SK-N-MC (cell line): ENCODE measurements at regions not wholly inside any gene's neighbourhood (a gene's known extent, or its start where the extent isn't known, plus 50 kb on each side); places are given as distances from the start of the nearest gene placed in this dataset.

Experiments
- EZH2 ChIP-seq: fragments of 200-600 bp; sonication (generic); IDR thresholded peaks from one replicate; pipeline ENCODE4 v1.6.1; 2017; ENCODE audit warnings: antibody characterized with exemption
- POLR2AphosphoS5 ChIP-seq: IDR thresholded peaks from 2 replicates; pipeline ENCODE4 v1.6.1; 2012; ENCODE audit warnings: mild to moderate bottlenecking, low read depth, low read length, borderline replicate concordance

DNA sequence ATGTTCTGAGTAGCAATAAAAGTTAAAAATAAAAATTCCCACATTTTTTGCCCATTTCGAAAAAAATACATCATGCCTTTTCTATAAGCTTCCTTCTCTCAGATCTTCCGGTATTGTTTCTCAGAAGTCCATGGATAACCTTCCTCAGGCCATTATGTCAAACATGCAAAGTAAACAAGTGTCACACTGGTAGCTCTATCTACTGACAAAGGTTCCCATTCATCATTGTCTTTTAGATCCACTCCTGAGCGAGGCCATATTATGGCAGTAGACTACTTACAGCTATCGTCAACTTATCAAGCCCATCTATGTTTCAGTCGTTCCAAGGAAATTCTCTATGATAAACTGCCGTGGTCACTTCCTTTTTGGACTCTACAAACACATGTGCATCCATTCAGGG lies 1068.2 kb downstream of the GLUD2 start:
- no peak for TF ChIP-seq POLR2AphosphoS5
- TF ChIP-seq EZH2 = no peak
